Peyer's patch (tissue), 4 donors: ENCODE measurements at regions not wholly inside any gene's neighbourhood (a gene's known extent, or its start where the extent isn't known, plus 50 kb on each side); places are given as distances from the start of the nearest gene placed in this dataset.

ENCODE experiments used
- POLR2A ChIP-seq, 2 donors: fragments of 450-650 bp; IDR thresholded peaks; one replicate each; pipeline ENCODE4 v1.5.1; 2017; ENCODE audit warnings: antibody characterized with exemption in 2 of 2, mild to moderate bottlenecking in 2 of 2, moderate library complexity in 2 of 2
- TF ChIP-seq, protein P1 (sequence below), 6 experiments: fragments of 450-650 bp in 4 of 6; fragments of 200-600 bp in 2 of 6; sonication (generic) in 1 of 6; IDR thresholded peaks; one replicate each; pipeline ENCODE4 v1.5.1; 2017 to 2019; ENCODE audit warnings: antibody characterized with exemption in 6 of 6, mild to moderate bottlenecking in 3 of 6, moderate library complexity in 1 of 6

- TF ChIP-seq POLR2A (IDR thresholded peaks at IDR 0.05), result no peak
- TF ChIP-seq, protein P1, sequence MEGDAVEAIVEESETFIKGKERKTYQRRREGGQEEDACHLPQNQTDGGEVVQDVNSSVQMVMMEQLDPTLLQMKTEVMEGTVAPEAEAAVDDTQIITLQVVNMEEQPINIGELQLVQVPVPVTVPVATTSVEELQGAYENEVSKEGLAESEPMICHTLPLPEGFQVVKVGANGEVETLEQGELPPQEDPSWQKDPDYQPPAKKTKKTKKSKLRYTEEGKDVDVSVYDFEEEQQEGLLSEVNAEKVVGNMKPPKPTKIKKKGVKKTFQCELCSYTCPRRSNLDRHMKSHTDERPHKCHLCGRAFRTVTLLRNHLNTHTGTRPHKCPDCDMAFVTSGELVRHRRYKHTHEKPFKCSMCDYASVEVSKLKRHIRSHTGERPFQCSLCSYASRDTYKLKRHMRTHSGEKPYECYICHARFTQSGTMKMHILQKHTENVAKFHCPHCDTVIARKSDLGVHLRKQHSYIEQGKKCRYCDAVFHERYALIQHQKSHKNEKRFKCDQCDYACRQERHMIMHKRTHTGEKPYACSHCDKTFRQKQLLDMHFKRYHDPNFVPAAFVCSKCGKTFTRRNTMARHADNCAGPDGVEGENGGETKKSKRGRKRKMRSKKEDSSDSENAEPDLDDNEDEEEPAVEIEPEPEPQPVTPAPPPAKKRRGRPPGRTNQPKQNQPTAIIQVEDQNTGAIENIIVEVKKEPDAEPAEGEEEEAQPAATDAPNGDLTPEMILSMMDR (IDR thresholded peaks at IDR 0.05), result no peak
Measured at GRCh38 chr12:94770791-94771190, 120.4 kb upstream of the TMCC3 start.
